ENCODE measurements at regions not wholly inside any gene's neighbourhood (a gene's known extent, or its start where the extent isn't known, plus 50 kb on each side); places are given as distances from the start of the nearest gene placed in this dataset.

- Histone ChIP-seq H2AFZ (ENCODE audit: low read length) (no peak overlapping the region), H3K79me2 (ENCODE audit: insufficient read depth, low read length) (no peaks in the 10 kb centered on the region), H3K27ac (ENCODE audit: extremely low read length, insufficient read depth, low read length) (no peak overlapping the region), H3K9me3 (ENCODE audit: low read length) (no peaks in the 10 kb centered on the region), H3K27me3 (ENCODE audit: control insufficient read depth in 1 of 2, insufficient read depth in 2 of 2, low read length in 2 of 2) (no peaks in the 10 kb centered on the region), H3K36me3 (replicated peaks in 1 of 2; ENCODE audit: control insufficient read depth in 1 of 2, insufficient read depth in 2 of 2, low read length in 2 of 2) (no peaks in the 10 kb centered on the region), H4K20me1 (ENCODE audit: insufficient read depth, low read length) (no peaks in the 10 kb centered on the region), H3K4me1 (ENCODE audit: insufficient read depth, low read length) (no peaks in the 10 kb centered on the region), H3K4me3 (replicated peaks in 1 of 3; ENCODE audit: insufficient read depth in 1 of 3, low read depth in 2 of 3, low read length in 3 of 3) (no peak overlapping the region), H3K9ac (ENCODE audit: insufficient read depth, low read depth, low read length) (no peak overlapping the region), H3K4me2 (ENCODE audit: low read depth, low read length) (no peak overlapping the region)
- ChIA-PET POLR2A (no interaction called here), CTCF (ENCODE audit: low intra/inter-chr PET ratio, low total read pairs) (no interaction called here)
- TF ChIP-seq PAX8 (CRISPR knock-in tag; IDR thresholded peaks at IDR 0.05; ENCODE audit: borderline replicate concordance): no peak
- TF ChIP-seq ZNF292 (CRISPR knock-in tag; IDR thresholded peaks at IDR 0.05; ENCODE audit: borderline replicate concordance, low read depth): no peak
- TF ChIP-seq HOXA3 (CRISPR knock-in tag; IDR thresholded peaks at IDR 0.05): no peak
- DNase-seq (ENCODE audit: low spot score) (no peak), ATAC-seq (no peak), FAIRE-seq (no peak)
- intact Hi-C loops (cut with micrococcal nuclease; ENCODE audit: unreplicated experiment) (no loop called here), in situ Hi-C loops (cut with HindIII; ENCODE audit: extremely low pct_ligation_motif_present, low pct_unique_long_range_greater_than_20kb) (no loop called here)
- no TSS peak for BruUV-seq (replicated peaks)
Measured at GRCh38 chr9:28197653-28198052, 624.4 kb upstream of the C9orf72 start.

- BruUV-seq (replicated peaks): no TSS peak
- no peak for DNase-seq (ENCODE audit: low spot score)
- Histone ChIP-seq H2AFZ (ENCODE audit: low read length) (no peak overlapping the region), H3K4me1 (ENCODE audit: insufficient read depth, low read length) (no peaks in the 10 kb centered on the region), H3K27ac (ENCODE audit: extremely low read length, insufficient read depth, low read length) (no peak overlapping the region), H3K27me3 (ENCODE audit: control insufficient read depth in 1 of 2, insufficient read depth in 2 of 2, low read length in 2 of 2) (no peaks in the 10 kb centered on the region), H4K20me1 (ENCODE audit: insufficient read depth, low read length) (no peaks in the 10 kb centered on the region), H3K79me2 (ENCODE audit: insufficient read depth, low read length) (no peaks in the 10 kb centered on the region), H3K9ac (ENCODE audit: insufficient read depth, low read depth, low read length) (no peak overlapping the region), H3K9me3 (ENCODE audit: low read length) (no peaks in the 10 kb centered on the region), H3K36me3 (replicated peaks in 1 of 2; ENCODE audit: control insufficient read depth in 1 of 2, insufficient read depth in 2 of 2, low read length in 2 of 2) (no peaks in the 10 kb centered on the region), H3K4me2 (ENCODE audit: low read depth, low read length) (no peak overlapping the region), H3K4me3 (replicated peaks in 1 of 3; ENCODE audit: insufficient read depth in 1 of 3, low read depth in 2 of 3, low read length in 3 of 3) (no peak overlapping the region)
- ChIA-PET CTCF (ENCODE audit: low intra/inter-chr PET ratio, low total read pairs) (no interaction called here), POLR2A (no interaction called here)
- in situ Hi-C loops (cut with HindIII; ENCODE audit: extremely low pct_ligation_motif_present, low pct_unique_long_range_greater_than_20kb): no loop called here
- intact Hi-C loops (cut with micrococcal nuclease; ENCODE audit: unreplicated experiment): no loop called here
- no peak for FAIRE-seq
- no peak for ATAC-seq
- 3% methylated on average over 1 of the region's 1 CpG for WGBS (ENCODE audit: low lambda C conversion rate)
- TF ChIP-seq SIN3B (IDR thresholded peaks at IDR 0.05; ENCODE audit: low read length) (no peak), ZBTB46 (CRISPR knock-in tag; IDR thresholded peaks at IDR 0.05; ENCODE audit: borderline replicate concordance) (no peak), RFXAP (CRISPR knock-in tag; IDR thresholded peaks at IDR 0.05; ENCODE audit: borderline replicate concordance) (no peak), ZNF543 (CRISPR knock-in tag; IDR thresholded peaks at IDR 0.05) (no peak), ZNF576 (CRISPR knock-in tag; IDR thresholded peaks at IDR 0.05) (no peak), MEIS1 (CRISPR knock-in tag; IDR thresholded peaks at IDR 0.05; ENCODE audit: borderline replicate concordance) (no peak), ELK4 (CRISPR knock-in tag; IDR thresholded peaks at IDR 0.05; ENCODE audit: borderline replicate concordance) (no peak), ZNF552 (CRISPR knock-in tag; IDR thresholded peaks at IDR 0.05; ENCODE audit: borderline replicate concordance) (no peak), KLF11 (CRISPR knock-in tag; IDR thresholded peaks at IDR 0.05) (no peak), HNRNPH1 (optimal IDR thresholded peaks at IDR 0.05; ENCODE audit: low read depth, low read length) (no peak), BRF2 (CRISPR knock-in tag; IDR thresholded peaks at IDR 0.05) (no peak), ZNF335 (CRISPR knock-in tag; IDR thresholded peaks at IDR 0.05) (no peak), HNRNPLL (IDR thresholded peaks at IDR 0.05; ENCODE audit: low read depth, low read length, poor library complexity, severe bottlenecking) (no peak)
Measured at GRCh38 chr9:28203036-28203435, 629.8 kb upstream of the C9orf72 start.
